NCI-H69 (cell line): ENCODE measurements at regions not wholly inside any gene's neighbourhood (a gene's known extent, or its start where the extent isn't known, plus 50 kb on each side); places are given as distances from the start of the nearest gene placed in this dataset.

Source experiments
- DNase-seq: peaks from one replicate; lab custom pipeline; 2025; lab: John Stamatoyannopoulos, UW

DNA sequence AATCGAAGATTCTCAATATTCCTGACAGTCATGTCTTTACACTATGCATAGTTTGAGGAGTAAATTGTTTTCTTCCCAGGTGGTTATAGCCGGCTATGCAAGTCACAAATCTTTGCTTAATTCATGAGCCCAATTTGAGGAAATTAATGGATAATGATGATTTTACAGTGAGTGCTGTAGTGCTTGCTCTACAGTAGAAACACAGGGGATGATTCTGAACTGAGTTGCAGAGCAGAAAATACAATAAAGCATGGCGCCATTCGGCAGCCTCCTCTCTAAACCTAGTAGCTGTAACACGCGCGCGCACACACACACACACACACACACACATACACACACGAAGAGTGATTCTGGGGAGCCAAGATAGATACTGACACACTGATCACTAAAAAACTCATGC, 181.7 kb upstream of the DPH6 start:
- peak; percentile 69 for DNase-seq

GRCh38 chr15:35728219-35728940, 182.4 kb upstream of the DPH6 start:
- DNase-seq, result peak; percentile 97

GRCh38 chr15:35736150-35736549, 190.2 kb upstream of the DPH6 start:
- DNase-seq, result no peak

GRCh38 chr15:35737441-35737840, 191.5 kb upstream of the DPH6 start:
- peak; percentile 64 for DNase-seq

DNA sequence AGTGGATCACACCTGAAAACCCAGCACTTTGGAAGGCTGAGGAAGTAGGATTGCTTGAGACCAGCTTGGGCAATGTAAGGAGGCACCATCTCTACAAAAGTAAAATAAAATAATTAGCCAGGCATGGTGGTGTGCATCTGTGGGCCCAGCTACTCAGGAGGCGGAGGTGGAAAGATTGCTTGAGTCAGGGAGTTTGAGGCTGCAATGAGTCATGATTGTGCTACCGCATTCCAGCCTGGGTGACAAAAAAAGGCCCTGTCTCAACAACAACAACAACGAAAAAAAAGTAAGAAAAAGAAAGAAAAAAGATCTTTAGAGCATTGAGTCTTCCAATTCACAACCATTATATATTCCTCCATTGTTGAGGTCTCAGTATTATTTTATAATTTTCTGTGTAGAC, 192.4 kb upstream of the DPH6 start:
- no peak for DNase-seq

- peak; percentile 91 for DNase-seq
These were observed 194.8 kb upstream of the DPH6 start for GRCh38 chr15:35740761-35741160.

- DNase-seq, result no peak
These were observed 195.4 kb upstream of the DPH6 start for GRCh38 chr15:35741395-35741794.

GRCh38 chr15:35741881-35742280, 195.9 kb upstream of the DPH6 start:
- no peak for DNase-seq

DNA sequence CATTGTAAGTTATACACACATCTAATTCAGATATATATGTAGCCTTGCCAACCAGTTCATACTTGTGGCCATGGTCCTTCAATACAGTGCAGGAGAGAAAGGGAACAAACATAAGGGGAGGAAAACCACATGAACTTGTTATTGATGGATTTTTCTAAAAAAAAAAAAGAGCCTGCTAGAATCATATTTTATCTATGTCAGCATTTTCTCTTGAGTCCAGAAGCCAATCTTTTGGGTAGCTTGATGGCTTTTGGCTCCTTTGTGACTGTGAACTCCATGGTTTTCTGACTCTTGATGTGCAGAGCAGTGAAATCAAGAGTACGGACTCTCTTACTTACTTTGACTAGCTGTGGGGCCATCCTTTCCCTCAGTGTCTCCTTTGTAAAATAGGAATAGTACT, 197.4 kb upstream of the DPH6 start:
- no peak for DNase-seq

- no peak for DNase-seq
These were observed 200.2 kb upstream of the DPH6 start for GRCh38 chr15:35746121-35746520.

GRCh38 chr15:35748105-35748504, 202.1 kb upstream of the DPH6 start:
- DNase-seq, result no peak

- DNase-seq, result no peak
These were observed 204.1 kb upstream of the DPH6 start for GRCh38 chr15:35750051-35750450.

GRCh38 chr15:35751413-35752133, 205.6 kb upstream of the DPH6 start:
- peak; percentile 93 for DNase-seq

GRCh38 chr15:35752134-35752466, 206.1 kb upstream of the DPH6 start:
- DNase-seq, result no peak

DNA sequence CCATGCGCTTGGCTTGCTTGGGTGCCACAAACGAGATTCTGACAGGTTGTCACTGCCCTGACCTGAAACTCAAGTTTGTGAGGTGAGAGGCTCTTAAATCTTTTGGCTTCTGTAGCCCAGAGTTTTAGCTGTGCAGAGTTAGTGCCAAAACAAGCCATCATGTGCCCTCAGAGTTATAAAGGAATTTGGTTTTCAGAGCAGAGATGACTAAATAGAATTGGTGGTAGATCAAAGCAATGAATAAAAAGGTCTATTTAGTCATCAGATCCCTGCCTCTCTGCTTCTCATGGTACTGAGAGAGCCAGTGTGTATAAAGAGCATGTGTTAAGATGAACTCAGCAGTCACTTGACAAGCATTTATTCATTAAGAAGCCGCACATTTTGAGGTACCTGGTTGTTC, 207.5 kb upstream of the DPH6 start:
- DNase-seq, result peak; percentile 25

DNA sequence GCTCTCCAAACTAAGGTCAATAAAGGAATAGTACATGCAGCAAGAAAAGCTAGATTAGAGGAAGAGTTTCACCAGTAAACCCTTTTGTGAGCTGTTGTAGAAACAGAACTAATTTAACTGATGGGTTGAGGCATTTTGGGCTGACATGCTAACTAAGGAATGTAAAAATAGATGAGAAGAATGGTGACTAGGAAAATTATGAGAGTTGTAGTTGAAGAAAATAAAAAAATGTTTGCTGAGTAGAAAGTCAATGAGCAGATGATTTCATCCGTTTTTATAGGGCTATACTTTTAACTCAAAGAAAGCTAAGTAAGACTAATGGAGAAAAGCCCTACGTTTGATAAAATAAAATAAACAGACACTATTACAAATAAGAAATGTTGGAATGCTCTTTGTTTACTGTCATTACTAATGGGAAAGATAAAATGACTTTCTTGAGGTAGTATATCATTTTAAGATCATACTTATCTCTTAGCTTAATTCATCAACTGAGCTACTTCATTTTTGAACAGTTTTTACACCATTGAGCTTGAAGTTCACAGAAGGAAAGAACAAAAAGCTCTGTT, 209.4 kb upstream of the DPH6 start:
- no peak for DNase-seq

DNA sequence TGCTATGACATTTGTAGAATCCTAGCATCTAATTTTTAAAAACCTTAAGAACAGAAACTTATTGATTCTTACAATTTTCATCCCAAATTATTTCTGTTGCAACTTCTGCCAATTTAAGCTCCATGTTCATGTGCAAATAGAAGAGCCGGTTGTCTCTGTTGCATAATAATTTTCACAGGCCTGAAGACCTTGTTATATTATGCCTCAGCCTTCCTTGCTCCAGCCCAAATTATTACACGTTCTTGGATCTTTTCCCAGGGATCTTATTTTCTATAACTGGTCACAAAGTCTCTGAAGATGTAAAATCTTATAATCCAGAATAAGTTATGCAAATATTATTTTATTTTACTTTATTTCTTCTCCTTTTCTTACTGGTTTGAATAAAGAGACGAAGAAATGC, 210.7 kb upstream of the DPH6 start:
- DNase-seq, result peak; percentile 33

DNA sequence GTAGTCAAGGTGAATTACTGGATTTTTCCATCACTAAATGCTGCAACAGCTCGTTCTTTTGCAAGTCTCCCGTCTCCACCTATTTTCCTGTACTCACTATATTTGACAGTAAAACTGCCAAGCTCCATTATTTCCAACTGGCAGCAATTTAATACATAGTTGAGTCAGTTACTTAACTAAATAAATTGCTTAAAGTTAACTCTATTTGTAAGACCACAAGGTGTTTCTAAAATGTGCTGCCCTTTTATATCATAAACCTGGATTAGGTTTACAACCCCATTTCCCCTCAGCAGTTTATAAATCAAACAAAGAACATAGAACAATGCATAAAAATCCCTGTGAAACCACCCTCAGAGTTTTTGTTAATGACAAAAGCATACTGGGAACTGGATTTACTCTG, 211.4 kb upstream of the DPH6 start:
- DNase-seq, result peak; percentile 95

GRCh38 chr15:35757765-35758164, 211.8 kb upstream of the DPH6 start:
- peak; percentile 99 for DNase-seq

- DNase-seq, result no peak
These were observed 218.9 kb upstream of the DPH6 start for GRCh38 chr15:35764661-35765519.

DNA sequence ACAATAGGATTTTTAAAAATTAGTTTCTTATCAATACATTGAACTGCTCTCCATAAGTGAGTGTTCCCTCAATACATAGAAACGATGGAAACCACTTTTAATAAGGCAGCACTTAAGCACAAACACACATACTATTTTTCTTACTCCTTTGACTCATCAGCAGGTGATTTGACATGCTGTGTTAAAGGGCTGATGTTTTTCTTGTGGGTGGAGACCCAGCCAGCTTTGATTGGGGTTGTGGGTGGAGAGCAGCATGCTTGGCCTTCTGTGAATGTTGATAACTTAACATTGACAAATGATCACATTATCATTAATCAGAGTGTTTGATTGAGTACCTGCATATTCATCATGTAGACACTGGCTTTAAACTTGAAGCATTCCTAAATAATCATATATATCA, 223.0 kb upstream of the DPH6 start:
- DNase-seq, result peak; percentile 72

DNA sequence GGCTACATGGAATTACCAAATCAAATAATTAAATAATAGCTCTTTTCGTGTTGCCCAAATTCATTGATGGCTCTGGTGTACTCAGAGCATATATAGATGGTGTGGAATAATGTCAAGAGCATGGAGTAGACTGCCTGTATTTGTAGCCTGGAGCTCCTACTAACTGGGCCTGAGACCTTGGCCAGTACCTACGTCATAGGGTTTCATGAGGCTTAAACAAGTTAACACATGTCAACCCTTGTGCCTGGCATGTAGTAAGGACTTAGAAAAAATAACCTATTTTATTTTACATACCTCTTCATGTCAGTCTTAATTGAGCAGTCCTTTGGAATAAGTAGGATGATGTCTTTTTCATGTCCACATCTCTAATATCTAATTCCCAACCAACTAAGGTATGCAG, 223.7 kb upstream of the DPH6 start:
- no peak for DNase-seq
